VCaP (cell line): ENCODE measurements at regions not wholly inside any gene's neighbourhood (a gene's known extent, or its start where the extent isn't known, plus 50 kb on each side); places are given as distances from the start of the nearest gene placed in this dataset.

Experiments
- H3K27ac ChIP-seq: fragments of 450-650 bp; 2 replicates; pipeline ENCODE4 v1.5.1; 2017
- CTCF ChIP-seq: fragments of 450-650 bp; conservative IDR thresholded peaks from 2 replicates; pipeline ENCODE4 v1.5.1; 2017; ENCODE audit warnings: mild to moderate bottlenecking, moderate library complexity

GRCh38 chr21:27209546-27209945, 242.7 kb upstream of the ADAMTS5 start:
- H3K27ac ChIP-seq: no peak overlapping the region
- no peak for TF ChIP-seq CTCF

GRCh38 chr21:27206368-27206982, 239.6 kb upstream of the ADAMTS5 start:
- H3K27ac ChIP-seq: no peak overlapping the region
- TF ChIP-seq CTCF: no peak

- no peak for TF ChIP-seq CTCF
- no peak overlapping the region for H3K27ac ChIP-seq
Observed at GRCh38 chr21:27202301-27202700, 235.4 kb upstream of the ADAMTS5 start.

- TF ChIP-seq CTCF: no peak
- no peak overlapping the region for H3K27ac ChIP-seq
Observed at GRCh38 chr21:27201197-27201596, 234.3 kb upstream of the ADAMTS5 start.

GRCh38 chr21:27196651-27197050, 229.8 kb upstream of the ADAMTS5 start:
- no peak overlapping the region for H3K27ac ChIP-seq
- no peak for TF ChIP-seq CTCF

- H3K27ac ChIP-seq: no peak overlapping the region
- no peak for TF ChIP-seq CTCF
Observed at GRCh38 chr21:27192281-27192949, 225.5 kb upstream of the ADAMTS5 start.

- H3K27ac ChIP-seq: peak overlapping the region; percentile 26
- TF ChIP-seq CTCF: no peak
Observed at GRCh38 chr21:27190601-27191000, 223.7 kb upstream of the ADAMTS5 start.
